HFFc6 (cell line): ENCODE measurements at regions not wholly inside any gene's neighbourhood (a gene's known extent, or its start where the extent isn't known, plus 50 kb on each side); places are given as distances from the start of the nearest gene placed in this dataset.

Experiments
- DNase-seq: peaks from one replicate; pipeline ENCODE4 v3.0.0-alpha.2; 2018
- H3K27ac Mint-ChIP-seq: 2 replicates; pipeline ENCODE4 v1.8.0; 2020; ENCODE audit warnings: mild to moderate bottlenecking, mixed read lengths
- H3K27me3 Mint-ChIP-seq: 2 replicates; pipeline ENCODE4 v1.8.0; 2021; ENCODE audit warnings: mild to moderate bottlenecking, moderate library complexity, mixed read lengths; ENCODE audit not compliant: insufficient read depth
- H3K36me3 Mint-ChIP-seq: 2 replicates; pipeline ENCODE4 v1.8.0; 2021; ENCODE audit warnings: low read depth, mixed read lengths
- H3K4me1 Mint-ChIP-seq: 2 replicates; pipeline ENCODE4 v1.8.0; 2020; ENCODE audit warnings: low read depth, mixed read lengths
- H3K4me3 Mint-ChIP-seq: 2 replicates; pipeline ENCODE4 v1.8.0; 2020; ENCODE audit warnings: mild to moderate bottlenecking, moderate library complexity, mixed read lengths
- H3K9me3 Mint-ChIP-seq: 2 replicates; pipeline ENCODE4 v1.8.0; 2020; ENCODE audit warnings: mild to moderate bottlenecking, mixed read lengths
- CTCF ChIP-seq: fragments of 200-600 bp; sonication (generic); IDR thresholded peaks from 2 replicates; pipeline ENCODE4 v1.5.0; 2021; ENCODE audit warnings: antibody characterized with exemption, mild to moderate bottlenecking

DNA sequence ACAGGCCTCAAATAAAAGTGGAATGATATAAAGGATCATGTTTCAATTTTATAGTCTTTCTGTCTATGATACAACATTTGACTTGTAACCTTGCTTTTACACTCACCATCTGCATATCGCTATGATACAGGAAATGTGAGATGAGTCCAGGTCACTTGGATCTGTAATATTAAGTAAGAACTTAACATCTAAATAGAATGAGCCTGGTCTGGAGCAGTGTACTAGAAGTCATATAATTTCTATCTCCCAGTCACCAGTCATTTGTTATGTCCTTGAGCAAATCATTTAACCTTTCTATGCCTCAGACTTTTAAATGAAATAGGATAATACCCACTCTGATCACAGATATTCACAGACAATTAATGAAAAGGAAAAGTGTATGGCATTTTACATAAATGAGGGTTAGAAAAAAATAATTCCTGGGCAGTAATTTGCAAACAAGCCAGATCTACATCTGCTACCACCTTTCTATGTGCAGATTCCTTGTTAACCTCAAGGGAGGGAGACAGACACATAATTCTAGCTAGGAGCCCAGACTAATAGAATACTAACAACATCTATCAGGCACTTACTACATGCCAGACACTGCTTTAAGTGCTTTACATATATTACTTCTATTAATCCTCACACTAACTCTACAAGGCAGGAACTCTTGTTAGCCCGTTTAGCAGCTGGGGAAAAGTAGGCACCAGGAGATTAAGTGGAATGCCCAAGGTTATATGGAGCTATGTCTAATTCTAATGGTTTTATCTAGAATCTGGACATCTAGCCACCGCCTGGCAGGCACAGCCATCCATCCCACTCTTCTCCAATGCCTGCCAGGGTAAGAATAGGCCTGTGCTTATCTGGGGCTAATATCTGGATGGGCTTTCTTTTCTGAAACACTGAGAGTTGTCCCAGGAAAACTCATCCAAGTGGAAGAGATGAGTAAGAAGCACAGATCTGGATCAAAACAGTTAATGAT is 313.6 kb upstream of the CDH20 start:
- TF ChIP-seq CTCF = no peak
- DNase-seq = no peak
- no peaks in the 10 kb centered on the region for H3K36me3 Mint-ChIP-seq
- H3K9me3 Mint-ChIP-seq = peaks cover 44% of the 10 kb centered on the region
- no peaks in the 10 kb centered on the region for H3K27me3 Mint-ChIP-seq
- H3K27ac Mint-ChIP-seq = no peak overlapping the region
- H3K4me1 Mint-ChIP-seq = no peaks in the 10 kb centered on the region
- H3K4me3 Mint-ChIP-seq = no peak overlapping the region

- no peak for DNase-seq
- H3K27me3 Mint-ChIP-seq = no peaks in the 10 kb centered on the region
- no peak for TF ChIP-seq CTCF
- H3K4me3 Mint-ChIP-seq = no peak overlapping the region
- no peaks in the 10 kb centered on the region for H3K36me3 Mint-ChIP-seq
- no peak overlapping the region for H3K27ac Mint-ChIP-seq
- no peaks in the 10 kb centered on the region for H3K4me1 Mint-ChIP-seq
- peaks cover 37% of the 10 kb centered on the region for H3K9me3 Mint-ChIP-seq
Observed at GRCh38 chr18:61025596-61025995, 307.6 kb upstream of the CDH20 start.

GRCh38 chr18:61031626-61032025 is 301.6 kb upstream of the CDH20 start:
- H3K4me3 Mint-ChIP-seq = no peak overlapping the region
- no peak for TF ChIP-seq CTCF
- H3K9me3 Mint-ChIP-seq = peaks cover 36% of the 10 kb centered on the region
- H3K4me1 Mint-ChIP-seq = no peaks in the 10 kb centered on the region
- H3K27me3 Mint-ChIP-seq = no peaks in the 10 kb centered on the region
- no peaks in the 10 kb centered on the region for H3K36me3 Mint-ChIP-seq
- no peak for DNase-seq
- H3K27ac Mint-ChIP-seq = no peak overlapping the region

- Mint-ChIP-seq H3K36me3 (no peaks in the 10 kb centered on the region), H3K9me3 (peaks cover 29% of the 10 kb centered on the region), H3K4me3 (no peak overlapping the region), H3K4me1 (no peaks in the 10 kb centered on the region), H3K27ac (no peak overlapping the region), H3K27me3 (no peaks in the 10 kb centered on the region; the same call in 1 of the 2 replicates)
- no peak for TF ChIP-seq CTCF
- no peak for DNase-seq
Observed at GRCh38 chr18:61034580-61034979, 298.6 kb upstream of the CDH20 start.

DNA sequence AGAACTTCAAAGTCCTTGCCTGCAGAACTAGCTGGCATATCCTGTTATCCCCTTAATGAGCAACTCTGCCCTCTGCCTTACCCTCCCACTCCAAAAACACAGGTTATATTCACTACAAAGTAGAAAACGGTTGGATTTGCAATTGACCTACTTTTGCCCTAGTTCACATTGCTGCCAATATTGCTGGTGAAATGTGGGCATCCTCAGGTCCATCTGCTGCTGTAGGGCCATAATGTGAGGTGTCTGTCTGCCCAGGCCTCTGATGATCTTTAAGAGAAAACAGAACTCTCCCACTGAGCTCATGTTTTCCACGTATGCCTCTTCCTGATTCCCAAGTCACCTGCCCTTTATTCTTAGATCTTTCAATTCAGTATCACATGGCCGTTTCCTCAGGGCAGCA is 294.0 kb upstream of the CDH20 start:
- H3K4me3 Mint-ChIP-seq = no peak overlapping the region
- no peaks in the 10 kb centered on the region for H3K4me1 Mint-ChIP-seq
- TF ChIP-seq CTCF = no peak
- H3K27me3 Mint-ChIP-seq = no peaks in the 10 kb centered on the region; the same call in none of the 2 replicates
- no peaks in the 10 kb centered on the region for H3K36me3 Mint-ChIP-seq
- H3K9me3 Mint-ChIP-seq = peaks cover 16% of the 10 kb centered on the region
- H3K27ac Mint-ChIP-seq = no peak overlapping the region
- no peak for DNase-seq
